HepG2 (cell line): ENCODE measurements at regions not wholly inside any gene's neighbourhood (a gene's known extent, or its start where the extent isn't known, plus 50 kb on each side); places are given as distances from the start of the nearest gene placed in this dataset.

ENCODE experiments used
- CREB1 ChIP-seq, 2 experiments: fragments of 450-650 bp in 1 of 2; IDR thresholded peaks; 2 replicates each; pipeline ENCODE4 v1.6.1; 2016 to 2017; ENCODE audit warnings: control low read depth in 1 of 2, mild to moderate bottlenecking in 1 of 2, missing compliant biosample characterization in 1 of 2, missing genetic modification characterization in 1 of 2
- SOX6 ChIP-seq, 2 experiments: fragments of 450-650 bp in 1 of 2; sonication (generic) in 1 of 2; formaldehyde crosslinking in 1 of 2; IDR thresholded peaks; 2 replicates each; pipeline versions ENCODE4 v1.4.0 to v1.6.1; 2017 to 2020; ENCODE audit warnings: antibody characterized with exemption in 1 of 2, mild to moderate bottlenecking in 1 of 2, missing genetic modification reagents in 1 of 2
- ZZZ3 ChIP-seq: sonication (generic); formaldehyde crosslinking; IDR thresholded peaks from 2 replicates; pipeline ENCODE4 v1.4.0; 2020; ENCODE audit warnings: missing genetic modification reagents, mild to moderate bottlenecking, borderline replicate concordance
- TF ChIP-seq, protein P1 (sequence below): IDR thresholded peaks from 2 replicates; pipeline ENCODE4 v1.6.1; 2012; ENCODE audit warnings: low read depth, low read length, improper control_type of control experiment
- TF ChIP-seq, protein P2 (sequence below): sonication (generic); formaldehyde crosslinking; IDR thresholded peaks from 2 replicates; pipeline ENCODE4 v1.9.0; 2021; ENCODE audit warnings: missing genetic modification reagents, borderline replicate concordance
- TF ChIP-seq, protein P3 (sequence below): sonication (generic); formaldehyde crosslinking; IDR thresholded peaks from 2 replicates; pipeline ENCODE4 v1.5.0; 2020; ENCODE audit warnings: mild to moderate bottlenecking, missing genetic modification reagents, moderate library complexity

DNA sequence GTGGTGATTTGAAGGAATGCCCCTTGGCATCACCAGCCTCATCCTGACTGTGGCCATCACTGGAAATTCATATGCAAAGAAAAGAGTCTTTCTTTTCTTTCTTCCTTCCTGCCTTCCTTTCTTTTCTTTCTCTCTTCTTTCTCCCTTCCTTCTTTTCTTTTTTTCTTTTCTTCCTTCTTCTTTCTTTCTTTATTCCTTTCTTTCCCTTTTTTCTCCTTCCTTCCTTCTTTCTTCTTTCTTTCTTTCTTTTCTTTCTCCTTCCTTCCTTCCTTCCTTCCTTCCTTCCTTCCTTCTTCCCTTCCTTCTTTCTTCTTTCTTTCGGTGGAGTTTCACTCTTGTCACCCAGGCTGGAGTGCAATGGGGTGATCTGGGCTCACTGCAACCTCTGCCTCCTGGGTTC, 58.0 kb upstream of the TMEM132D start:
- TF ChIP-seq, protein P1, sequence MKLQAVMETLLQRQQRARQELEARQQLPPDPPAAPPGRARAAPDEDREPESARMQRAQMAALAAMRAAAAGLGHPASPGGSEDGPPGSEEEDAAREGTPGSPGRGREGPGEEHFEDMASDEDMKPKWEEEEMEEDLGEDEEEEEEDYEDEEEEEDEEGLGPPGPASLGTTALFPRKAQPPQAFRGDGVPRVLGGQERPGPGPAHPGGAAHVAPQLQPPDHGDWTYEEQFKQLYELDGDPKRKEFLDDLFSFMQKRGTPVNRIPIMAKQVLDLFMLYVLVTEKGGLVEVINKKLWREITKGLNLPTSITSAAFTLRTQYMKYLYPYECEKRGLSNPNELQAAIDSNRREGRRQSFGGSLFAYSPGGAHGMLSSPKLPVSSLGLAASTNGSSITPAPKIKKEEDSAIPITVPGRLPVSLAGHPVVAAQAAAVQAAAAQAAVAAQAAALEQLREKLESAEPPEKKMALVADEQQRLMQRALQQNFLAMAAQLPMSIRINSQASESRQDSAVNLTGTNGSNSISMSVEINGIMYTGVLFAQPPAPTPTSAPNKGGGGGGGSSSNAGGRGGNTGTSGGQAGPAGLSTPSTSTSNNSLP = no peak
- TF ChIP-seq, protein P2, sequence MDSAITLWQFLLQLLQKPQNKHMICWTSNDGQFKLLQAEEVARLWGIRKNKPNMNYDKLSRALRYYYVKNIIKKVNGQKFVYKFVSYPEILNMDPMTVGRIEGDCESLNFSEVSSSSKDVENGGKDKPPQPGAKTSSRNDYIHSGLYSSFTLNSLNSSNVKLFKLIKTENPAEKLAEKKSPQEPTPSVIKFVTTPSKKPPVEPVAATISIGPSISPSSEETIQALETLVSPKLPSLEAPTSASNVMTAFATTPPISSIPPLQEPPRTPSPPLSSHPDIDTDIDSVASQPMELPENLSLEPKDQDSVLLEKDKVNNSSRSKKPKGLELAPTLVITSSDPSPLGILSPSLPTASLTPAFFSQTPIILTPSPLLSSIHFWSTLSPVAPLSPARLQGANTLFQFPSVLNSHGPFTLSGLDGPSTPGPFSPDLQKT (CRISPR knock-in tag) = no peak
- TF ChIP-seq ZZZ3 = no peak
- no peak for TF ChIP-seq CREB1 (IDR thresholded peaks at IDR 0.05)
- no peak for TF ChIP-seq CREB1 (CRISPR knock-in tag; IDR thresholded peaks at IDR 0.05)
- no peak for TF ChIP-seq SOX6 (IDR thresholded peaks at IDR 0.05)
- TF ChIP-seq SOX6 (CRISPR knock-in tag; IDR thresholded peaks at IDR 0.05) = no peak
- TF ChIP-seq, protein P3, sequence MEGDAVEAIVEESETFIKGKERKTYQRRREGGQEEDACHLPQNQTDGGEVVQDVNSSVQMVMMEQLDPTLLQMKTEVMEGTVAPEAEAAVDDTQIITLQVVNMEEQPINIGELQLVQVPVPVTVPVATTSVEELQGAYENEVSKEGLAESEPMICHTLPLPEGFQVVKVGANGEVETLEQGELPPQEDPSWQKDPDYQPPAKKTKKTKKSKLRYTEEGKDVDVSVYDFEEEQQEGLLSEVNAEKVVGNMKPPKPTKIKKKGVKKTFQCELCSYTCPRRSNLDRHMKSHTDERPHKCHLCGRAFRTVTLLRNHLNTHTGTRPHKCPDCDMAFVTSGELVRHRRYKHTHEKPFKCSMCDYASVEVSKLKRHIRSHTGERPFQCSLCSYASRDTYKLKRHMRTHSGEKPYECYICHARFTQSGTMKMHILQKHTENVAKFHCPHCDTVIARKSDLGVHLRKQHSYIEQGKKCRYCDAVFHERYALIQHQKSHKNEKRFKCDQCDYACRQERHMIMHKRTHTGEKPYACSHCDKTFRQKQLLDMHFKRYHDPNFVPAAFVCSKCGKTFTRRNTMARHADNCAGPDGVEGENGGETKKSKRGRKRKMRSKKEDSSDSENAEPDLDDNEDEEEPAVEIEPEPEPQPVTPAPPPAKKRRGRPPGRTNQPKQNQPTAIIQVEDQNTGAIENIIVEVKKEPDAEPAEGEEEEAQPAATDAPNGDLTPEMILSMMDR (CRISPR knock-in tag) = no peak
